Suppressor macrophage (primary cell): ENCODE measurements at regions not wholly inside any gene's neighbourhood (a gene's known extent, or its start where the extent isn't known, plus 50 kb on each side); places are given as distances from the start of the nearest gene placed in this dataset.

Source experiments
- DNase-seq, 4 experiments: peaks; one replicate each; pipeline ENCODE4 v3.0.0-alpha.2; 2020 to 2022

- no peak for DNase-seq
These were observed 100.1 kb downstream of the YTHDF1 start for GRCh38 chr20:63115651-63116411.

- no peak for DNase-seq
These were observed 101.1 kb downstream of the YTHDF1 start for GRCh38 chr20:63114693-63115311.

- no peak for DNase-seq
These were observed 101.8 kb downstream of the YTHDF1 start for GRCh38 chr20:63114006-63114692.

GRCh38 chr20:63112491-63113219 is 103.3 kb downstream of the YTHDF1 start:
- no peak for DNase-seq

- DNase-seq: no peak
These were observed 101.5 kb upstream of the BHLHE23 start for GRCh38 chr20:63108247-63108646.

GRCh38 chr20:63107449-63108200 is 100.9 kb upstream of the BHLHE23 start:
- DNase-seq: no peak

- no peak for DNase-seq
These were observed 100.1 kb upstream of the BHLHE23 start for GRCh38 chr20:63106765-63107448.

GRCh38 chr20:63106108-63106764 is 99.5 kb upstream of the BHLHE23 start:
- DNase-seq: no peak

GRCh38 chr20:63105211-63106107 is 98.7 kb upstream of the BHLHE23 start:
- no peak for DNase-seq

GRCh38 chr20:63104312-63105181 is 97.8 kb upstream of the BHLHE23 start:
- DNase-seq: no peak

GRCh38 chr20:63103402-63104311 is 96.9 kb upstream of the BHLHE23 start:
- DNase-seq: no peak

GRCh38 chr20:63102721-63103375 is 96.1 kb upstream of the BHLHE23 start:
- peak; percentile 2 to 39 (median 22) for DNase-seq

- peak; percentile 13 to 53 (median 34) for DNase-seq
These were observed 95.3 kb upstream of the BHLHE23 start for GRCh38 chr20:63101781-63102720.

GRCh38 chr20:63100926-63101699 is 94.3 kb upstream of the BHLHE23 start:
- DNase-seq: no peak
